ENCODE measurements at regions not wholly inside any gene's neighbourhood (a gene's known extent, or its start where the extent isn't known, plus 50 kb on each side); places are given as distances from the start of the nearest gene placed in this dataset.
"Not testable (repeated sequence)": the region's sequence is repeated elsewhere in the genome, so short reads cannot be mapped to it uniquely, and the experiment has no call there.

DNA sequence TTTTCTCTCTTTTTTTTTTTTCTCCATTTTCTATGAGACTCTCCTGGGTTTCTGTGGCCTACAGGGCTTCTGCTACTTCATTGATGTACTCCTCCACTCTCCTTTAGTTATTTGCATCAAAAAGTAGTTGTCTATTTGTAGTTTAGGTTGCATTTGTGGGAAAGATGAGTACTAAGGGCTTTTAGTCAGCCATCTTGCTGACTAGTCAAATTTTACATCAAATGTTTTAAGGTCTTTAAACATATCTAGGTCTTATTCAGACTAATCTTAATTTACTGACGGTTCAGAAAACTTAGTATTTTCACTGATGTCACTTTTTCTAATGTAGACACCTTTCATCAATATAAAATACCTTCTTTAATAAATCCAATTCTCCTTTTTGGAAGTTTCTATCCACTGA, 871.0 kb downstream of the PLOD2 start:
- no peak overlapping the region for H3K4me3 ChIP-seq (ENCODE audit: low read length)
- DNase-seq (ENCODE audit: low read depth), result no peak
- TF ChIP-seq, protein P1, sequence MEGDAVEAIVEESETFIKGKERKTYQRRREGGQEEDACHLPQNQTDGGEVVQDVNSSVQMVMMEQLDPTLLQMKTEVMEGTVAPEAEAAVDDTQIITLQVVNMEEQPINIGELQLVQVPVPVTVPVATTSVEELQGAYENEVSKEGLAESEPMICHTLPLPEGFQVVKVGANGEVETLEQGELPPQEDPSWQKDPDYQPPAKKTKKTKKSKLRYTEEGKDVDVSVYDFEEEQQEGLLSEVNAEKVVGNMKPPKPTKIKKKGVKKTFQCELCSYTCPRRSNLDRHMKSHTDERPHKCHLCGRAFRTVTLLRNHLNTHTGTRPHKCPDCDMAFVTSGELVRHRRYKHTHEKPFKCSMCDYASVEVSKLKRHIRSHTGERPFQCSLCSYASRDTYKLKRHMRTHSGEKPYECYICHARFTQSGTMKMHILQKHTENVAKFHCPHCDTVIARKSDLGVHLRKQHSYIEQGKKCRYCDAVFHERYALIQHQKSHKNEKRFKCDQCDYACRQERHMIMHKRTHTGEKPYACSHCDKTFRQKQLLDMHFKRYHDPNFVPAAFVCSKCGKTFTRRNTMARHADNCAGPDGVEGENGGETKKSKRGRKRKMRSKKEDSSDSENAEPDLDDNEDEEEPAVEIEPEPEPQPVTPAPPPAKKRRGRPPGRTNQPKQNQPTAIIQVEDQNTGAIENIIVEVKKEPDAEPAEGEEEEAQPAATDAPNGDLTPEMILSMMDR (conservative IDR thresholded peaks at IDR 0.05; ENCODE audit: low read length), result no peak

DNA sequence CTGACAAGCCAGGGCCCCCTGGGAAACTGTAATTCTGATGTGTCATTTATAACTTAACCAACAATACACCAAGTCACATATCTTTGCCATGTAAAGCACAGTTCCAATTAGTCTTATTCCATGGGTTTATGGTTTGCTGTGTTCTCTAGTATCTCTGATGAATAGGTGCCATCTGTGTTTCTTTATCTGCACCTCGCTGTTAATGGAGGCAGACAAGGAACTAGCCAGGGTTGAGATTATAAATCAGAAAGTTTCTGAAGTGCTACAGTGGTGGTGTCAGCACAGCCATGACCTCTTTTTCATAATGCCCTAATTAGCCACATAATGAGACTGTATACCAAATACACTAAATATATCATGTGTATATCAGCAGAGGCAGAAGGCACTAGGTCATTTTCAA, 866.4 kb downstream of the PLOD2 start:
- no peak overlapping the region for H3K4me3 ChIP-seq (ENCODE audit: low read length)
- TF ChIP-seq, protein P1 (conservative IDR thresholded peaks at IDR 0.05; ENCODE audit: low read length), result no peak
- DNase-seq (ENCODE audit: low read depth), result no peak

DNA sequence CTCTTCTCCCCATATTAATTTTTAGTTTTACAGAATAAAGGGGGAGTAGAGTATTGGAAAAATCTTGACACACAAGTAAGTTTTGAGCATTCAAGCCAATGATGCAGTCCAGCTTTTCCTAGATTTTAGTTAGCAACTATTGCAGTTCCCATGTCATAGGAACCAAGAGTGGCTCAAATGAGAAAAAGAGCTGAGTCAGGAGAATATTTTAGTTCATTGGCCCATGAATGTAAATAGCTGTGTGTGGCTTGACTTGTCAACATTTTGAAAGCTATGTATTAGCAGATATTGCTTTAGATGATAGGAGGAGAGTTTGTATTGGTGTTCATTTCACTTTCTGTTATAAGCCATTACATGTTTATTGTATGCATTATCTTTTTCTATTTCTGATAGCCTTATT, 853.7 kb downstream of the PLOD2 start:
- no peak for DNase-seq (ENCODE audit: low read depth)
- H3K4me3 ChIP-seq (ENCODE audit: low read length), result no peak overlapping the region
- TF ChIP-seq, protein P1 (conservative IDR thresholded peaks at IDR 0.05; ENCODE audit: low read length), result no peak

DNA sequence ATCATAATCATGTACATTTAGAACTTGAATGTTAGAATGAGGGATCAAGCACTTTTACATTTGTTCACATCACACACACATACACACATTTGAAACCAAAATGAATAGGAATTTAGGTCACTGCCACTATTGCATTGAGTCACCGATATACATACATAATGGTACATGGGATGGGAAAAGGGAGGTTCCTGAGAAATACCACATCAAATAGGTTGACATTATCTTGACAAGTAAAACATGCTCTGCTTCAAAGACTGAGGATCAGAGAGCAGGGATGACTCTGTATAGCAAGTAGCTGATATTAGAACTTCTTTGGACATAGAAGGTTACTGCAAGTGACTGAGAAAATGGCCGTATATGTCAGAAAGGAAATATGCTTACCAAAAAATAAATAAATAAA, 847.2 kb downstream of the PLOD2 start:
- TF ChIP-seq, protein P1 (conservative IDR thresholded peaks at IDR 0.05; ENCODE audit: low read length), result no peak
- no peak overlapping the region for H3K4me3 ChIP-seq (ENCODE audit: low read length)
- DNase-seq (ENCODE audit: low read depth), result no peak

DNA sequence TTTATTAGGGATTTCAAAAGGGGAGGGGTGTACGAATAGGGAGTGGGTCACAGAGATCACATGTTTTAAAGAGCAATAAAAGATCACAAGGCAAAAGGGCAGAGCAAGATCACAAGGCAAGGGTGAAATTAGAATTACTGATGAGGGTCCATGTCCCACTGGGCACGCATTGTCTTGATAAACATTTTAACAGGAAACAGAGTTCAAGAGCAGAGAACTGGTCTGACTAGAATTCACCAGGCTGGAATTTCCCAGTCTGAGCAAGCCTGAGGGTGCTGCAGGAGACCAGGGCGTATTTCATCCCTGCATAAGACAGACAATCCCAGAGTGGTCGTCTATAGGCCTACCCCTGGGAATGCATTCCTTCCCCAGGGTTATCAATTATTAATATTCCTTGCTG, 844.7 kb downstream of the PLOD2 start:
- not testable (repeated sequence) for H3K4me3 ChIP-seq (ENCODE audit: low read length); DNase-seq (ENCODE audit: low read depth)

DNA sequence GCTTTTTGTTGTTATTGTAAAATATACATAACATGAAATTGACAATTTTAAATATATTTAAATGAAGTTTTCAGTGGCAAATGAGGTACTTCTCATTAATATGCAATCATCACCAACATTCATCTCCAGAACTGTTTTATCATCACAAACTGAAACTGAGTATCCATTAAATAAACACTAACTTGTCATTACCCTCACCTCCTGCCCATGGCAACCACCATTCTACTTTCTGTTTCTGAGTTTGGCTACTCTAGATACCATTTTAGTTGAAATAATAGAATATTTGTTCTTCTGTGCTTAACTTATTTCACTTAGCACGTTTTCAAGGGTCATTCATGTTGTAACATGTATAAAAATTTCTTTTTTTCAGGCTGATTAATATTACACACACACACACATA, 834.3 kb downstream of the PLOD2 start:
- no peak for DNase-seq (ENCODE audit: low read depth)
- H3K4me3 ChIP-seq (ENCODE audit: low read length), result no peak overlapping the region
- TF ChIP-seq, protein P1 (conservative IDR thresholded peaks at IDR 0.05; ENCODE audit: low read length), result no peak

DNA sequence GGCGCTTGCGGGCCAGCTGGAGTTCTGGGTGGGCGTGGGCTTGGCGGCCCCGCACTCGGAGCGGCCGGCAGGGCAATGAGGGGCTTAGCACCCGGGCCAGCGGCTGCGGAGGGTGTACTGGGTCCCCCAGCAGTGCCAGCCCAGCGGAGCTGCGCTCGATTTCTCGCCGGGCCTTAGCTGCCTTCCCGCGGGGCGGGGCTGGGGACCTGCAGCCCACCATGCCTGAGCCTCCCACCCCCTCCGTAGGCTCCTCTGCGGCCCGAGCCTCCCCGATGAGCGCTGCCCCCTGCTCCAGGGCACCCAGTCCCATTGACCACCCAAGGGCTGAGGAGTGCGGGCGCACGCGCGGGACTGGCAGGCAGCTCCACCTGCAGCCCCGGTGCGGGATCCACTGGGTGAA, 827.6 kb downstream of the PLOD2 start:
- H3K4me3 ChIP-seq (ENCODE audit: low read length); DNase-seq (ENCODE audit: low read depth): not testable (repeated sequence)

DNA sequence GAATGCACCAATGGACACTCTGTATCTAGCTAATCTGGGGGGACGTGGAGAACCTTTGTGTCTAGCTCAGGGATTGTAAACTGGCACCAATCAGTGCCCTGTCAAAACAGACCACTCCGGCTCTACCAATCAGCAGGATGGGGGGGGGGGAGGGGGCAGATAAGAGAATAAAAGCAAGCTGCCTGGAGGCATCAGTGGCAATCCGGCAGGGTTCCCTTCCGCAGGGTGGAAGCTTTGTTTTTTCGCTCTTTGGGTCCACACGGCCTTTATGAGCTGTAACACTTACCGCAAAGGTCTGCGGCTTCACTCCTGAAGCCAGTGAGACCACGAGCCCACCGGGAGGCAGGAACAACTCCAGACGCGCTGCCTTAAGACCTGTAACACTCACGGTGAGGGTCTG, 827.1 kb downstream of the PLOD2 start:
- TF ChIP-seq, protein P1 (conservative IDR thresholded peaks at IDR 0.05; ENCODE audit: low read length), result no peak
- no peak overlapping the region for H3K4me3 ChIP-seq (ENCODE audit: low read length)
- no peak for DNase-seq (ENCODE audit: low read depth)
